ENCODE measurements at regions not wholly inside any gene's neighbourhood (a gene's known extent, or its start where the extent isn't known, plus 50 kb on each side); places are given as distances from the start of the nearest gene placed in this dataset.

GRCh38 chr10:33623669-33624068 lies 289.2 kb upstream of the NRP1 start:
- ATAC-seq: no peak
- Mint-ChIP-seq H3K4me1 (no peaks in the 10 kb centered on the region), H3K36me3 (ENCODE audit: low read depth) (no peaks in the 10 kb centered on the region), H3K27ac (no peak overlapping the region), H3K4me3 (no peak overlapping the region), H3K27me3 (peaks cover 22% of the 10 kb centered on the region)
- no peaks in the 10 kb centered on the region for H3K9me3 ChIP-seq (ENCODE audit: control insufficient read depth, low read length, poor library complexity, severe bottlenecking)
- no peak for DNase-seq

DNA sequence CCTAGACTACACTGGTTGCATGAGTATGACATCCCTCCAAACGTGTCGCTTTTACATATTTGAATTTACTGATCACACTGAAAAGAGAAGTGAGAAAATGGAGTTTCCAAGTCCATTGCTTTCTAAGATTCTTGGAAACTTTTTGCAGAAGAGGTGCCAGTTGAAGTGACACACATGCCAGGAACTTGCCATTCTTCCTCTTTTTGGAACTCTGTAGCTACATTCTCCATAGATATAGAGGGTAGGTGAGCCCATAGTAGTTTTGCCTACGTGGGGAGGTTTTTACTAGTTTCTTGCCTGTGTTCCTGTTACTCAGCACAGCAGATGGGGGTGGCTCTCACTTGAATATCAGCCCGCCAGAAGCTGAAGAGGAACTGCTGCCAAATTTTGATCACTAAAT lies 286.6 kb upstream of the NRP1 start:
- no peaks in the 10 kb centered on the region for H3K9me3 ChIP-seq (ENCODE audit: control insufficient read depth, low read length, poor library complexity, severe bottlenecking)
- no peaks in the 10 kb centered on the region for H3K36me3 Mint-ChIP-seq (ENCODE audit: low read depth)
- H3K27ac Mint-ChIP-seq: no peak overlapping the region
- H3K4me3 Mint-ChIP-seq: no peak overlapping the region
- H3K4me1 Mint-ChIP-seq: no peaks in the 10 kb centered on the region
- ATAC-seq (no peak), DNase-seq (no peak)
- H3K27me3 Mint-ChIP-seq: peaks cover 14% of the 10 kb centered on the region

DNA sequence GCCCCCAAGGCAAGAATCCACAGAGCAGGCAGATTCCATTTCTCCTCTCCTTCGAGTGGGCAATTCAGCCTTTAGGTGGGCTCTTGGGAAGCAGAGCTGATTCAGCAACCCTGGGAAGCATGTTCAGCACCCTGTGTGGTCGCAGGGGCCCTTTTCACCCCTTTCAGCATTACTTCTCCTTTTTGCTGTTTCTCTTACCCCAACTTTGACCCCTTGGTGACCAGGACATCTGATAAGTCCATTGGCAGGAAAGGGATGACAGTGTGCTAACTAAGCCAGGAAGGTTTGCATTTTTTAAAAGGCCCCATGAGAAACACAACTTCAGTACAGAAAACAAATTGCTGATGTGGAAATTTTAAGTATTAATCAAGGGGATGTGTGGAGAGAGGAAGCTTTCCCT lies 283.7 kb upstream of the NRP1 start:
- peaks cover 6% of the 10 kb centered on the region for H3K27me3 Mint-ChIP-seq
- H3K27ac Mint-ChIP-seq: no peak overlapping the region
- ATAC-seq (no peak), DNase-seq (no peak)
- H3K9me3 ChIP-seq (ENCODE audit: control insufficient read depth, low read length, poor library complexity, severe bottlenecking): no peaks in the 10 kb centered on the region
- no peaks in the 10 kb centered on the region for H3K4me1 Mint-ChIP-seq
- H3K4me3 Mint-ChIP-seq: no peak overlapping the region
- H3K36me3 Mint-ChIP-seq (ENCODE audit: low read depth): no peaks in the 10 kb centered on the region

DNA sequence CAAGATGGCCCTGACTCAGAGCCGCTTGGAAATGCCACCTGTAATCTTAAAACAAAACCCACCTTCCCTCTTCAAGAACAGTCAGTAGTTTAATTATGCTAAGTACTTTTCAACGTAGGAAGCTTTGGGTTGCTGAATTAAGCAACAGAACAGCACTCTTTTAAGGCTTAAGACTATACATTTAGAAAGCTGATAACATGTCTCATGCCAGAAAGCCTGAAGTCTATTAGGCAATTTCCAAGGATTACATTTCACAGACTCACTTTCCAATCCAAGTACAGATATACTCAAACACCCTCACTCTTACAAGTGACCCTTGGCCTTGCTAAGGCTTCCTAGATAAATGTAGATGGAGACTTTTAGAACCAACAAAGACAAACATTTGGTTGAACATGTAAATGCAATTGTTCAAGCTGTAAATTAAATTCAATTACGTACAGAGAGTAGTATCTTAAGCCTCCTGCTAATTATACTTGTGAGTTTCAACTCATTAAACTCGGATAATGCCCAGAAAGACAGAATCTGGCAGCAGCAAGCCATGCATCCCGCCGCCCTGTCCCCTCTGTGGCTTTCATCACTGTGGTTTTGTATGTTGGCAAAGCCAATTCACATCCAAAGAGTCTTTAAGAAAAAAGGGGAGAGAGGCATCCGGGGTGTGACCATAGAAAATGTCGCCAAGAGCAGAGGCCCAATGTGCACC lies 283.1 kb upstream of the NRP1 start:
- Mint-ChIP-seq H3K27ac (no peak overlapping the region), H3K27me3 (no peaks in the 10 kb centered on the region), H3K4me3 (no peak overlapping the region), H3K36me3 (ENCODE audit: low read depth) (no peaks in the 10 kb centered on the region), H3K4me1 (no peaks in the 10 kb centered on the region)
- no peaks in the 10 kb centered on the region for H3K9me3 ChIP-seq (ENCODE audit: control insufficient read depth, low read length, poor library complexity, severe bottlenecking)
- DNase-seq (no peak), ATAC-seq (no peak)

GRCh38 chr10:33616956-33617355 lies 282.5 kb upstream of the NRP1 start:
- no peaks in the 10 kb centered on the region for H3K4me1 Mint-ChIP-seq
- ATAC-seq: no peak

GRCh38 chr10:33612551-33612950 lies 278.1 kb upstream of the NRP1 start:
- H3K27ac Mint-ChIP-seq: no peak overlapping the region
- no peaks in the 10 kb centered on the region for H3K36me3 Mint-ChIP-seq (ENCODE audit: low read depth)
- H3K4me1 Mint-ChIP-seq: no peaks in the 10 kb centered on the region
- ATAC-seq (no peak), DNase-seq (no peak)
- peaks cover 12% of the 10 kb centered on the region for H3K9me3 ChIP-seq (ENCODE audit: control insufficient read depth, low read length, poor library complexity, severe bottlenecking)
- no peak overlapping the region for H3K4me3 Mint-ChIP-seq
- no peaks in the 10 kb centered on the region for H3K27me3 Mint-ChIP-seq

More at GRCh38 chr10:33616956-33617355, 282.5 kb upstream of the NRP1 start:
- H3K27ac Mint-ChIP-seq: no peak overlapping the region
- no peaks in the 10 kb centered on the region for H3K36me3 Mint-ChIP-seq (ENCODE audit: low read depth)
- no peak for DNase-seq
- H3K4me3 Mint-ChIP-seq: no peak overlapping the region
- H3K27me3 Mint-ChIP-seq: no peaks in the 10 kb centered on the region
- H3K9me3 ChIP-seq (ENCODE audit: control insufficient read depth, low read length, poor library complexity, severe bottlenecking): peaks cover 4% of the 10 kb centered on the region

- ATAC-seq: no peak
- Mint-ChIP-seq H3K27ac (no peak overlapping the region), H3K4me3 (no peak overlapping the region), H3K4me1 (no peaks in the 10 kb centered on the region), H3K27me3 (no peaks in the 10 kb centered on the region), H3K36me3 (ENCODE audit: low read depth) (no peaks in the 10 kb centered on the region)
- no peak for DNase-seq
- H3K9me3 ChIP-seq (ENCODE audit: control insufficient read depth, low read length, poor library complexity, severe bottlenecking): peaks cover 12% of the 10 kb centered on the region
Measured at GRCh38 chr10:33612116-33612515, 277.6 kb upstream of the NRP1 start.

DNA sequence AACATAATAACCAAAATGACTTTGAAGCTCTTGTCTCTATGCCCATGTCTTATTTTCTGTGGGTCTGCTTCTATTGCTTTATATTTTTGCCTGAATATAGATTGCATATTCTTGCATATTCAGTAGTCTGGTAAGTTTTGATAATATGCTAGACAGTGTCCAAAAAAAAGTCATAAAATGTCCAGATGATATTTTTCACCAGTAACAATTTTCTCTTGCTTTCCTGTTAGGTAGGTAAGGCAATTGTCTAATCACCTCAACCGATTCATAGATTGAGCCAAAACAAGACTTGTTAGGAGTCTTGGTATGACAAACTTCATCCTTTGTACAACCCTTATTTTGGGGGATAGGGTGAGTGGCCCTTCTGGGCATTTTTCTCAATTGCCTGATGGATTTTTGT lies 277.0 kb upstream of the NRP1 start:
- Mint-ChIP-seq H3K4me3 (no peak overlapping the region), H3K36me3 (ENCODE audit: low read depth) (no peaks in the 10 kb centered on the region), H3K4me1 (no peaks in the 10 kb centered on the region), H3K27ac (no peak overlapping the region), H3K27me3 (no peaks in the 10 kb centered on the region)
- ATAC-seq (no peak), DNase-seq (no peak)
- peaks cover 12% of the 10 kb centered on the region for H3K9me3 ChIP-seq (ENCODE audit: control insufficient read depth, low read length, poor library complexity, severe bottlenecking)

- H3K27me3 Mint-ChIP-seq: no peaks in the 10 kb centered on the region
- ATAC-seq (no peak), DNase-seq (no peak)
- H3K36me3 Mint-ChIP-seq (ENCODE audit: low read depth): no peaks in the 10 kb centered on the region
- H3K4me1 Mint-ChIP-seq: no peaks in the 10 kb centered on the region
- no peak overlapping the region for H3K27ac Mint-ChIP-seq
- peaks cover 12% of the 10 kb centered on the region for H3K9me3 ChIP-seq (ENCODE audit: control insufficient read depth, low read length, poor library complexity, severe bottlenecking)
- no peak overlapping the region for H3K4me3 Mint-ChIP-seq
Measured at GRCh38 chr10:33609546-33609945, 275.1 kb upstream of the NRP1 start.

DNA sequence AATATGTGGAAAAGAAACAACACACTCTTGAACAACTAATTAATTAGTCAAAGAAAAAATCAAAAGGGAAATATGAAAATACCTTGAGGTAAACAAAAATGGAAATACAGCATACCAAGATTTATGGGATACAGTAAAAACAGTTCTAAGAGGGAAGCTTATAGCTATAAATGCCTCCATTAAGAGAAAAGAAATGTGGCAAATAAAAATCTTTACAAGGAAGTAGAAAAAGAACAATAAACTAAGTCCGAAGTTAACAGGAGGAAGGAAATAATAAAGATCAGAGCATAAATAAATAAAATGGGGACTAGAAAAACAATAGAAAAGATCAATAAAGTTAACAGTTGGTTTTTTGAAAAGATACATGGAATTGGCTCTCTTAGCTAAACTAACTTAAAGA lies 267.8 kb upstream of the NRP1 start:
- Mint-ChIP-seq H3K36me3 (ENCODE audit: low read depth) (no peaks in the 10 kb centered on the region), H3K27ac (no peak overlapping the region), H3K4me1 (no peaks in the 10 kb centered on the region), H3K27me3 (peaks cover 12% of the 10 kb centered on the region), H3K4me3 (no peak overlapping the region)
- H3K9me3 ChIP-seq (ENCODE audit: control insufficient read depth, low read length, poor library complexity, severe bottlenecking): no peaks in the 10 kb centered on the region
- no peak for ATAC-seq
- DNase-seq: no peak

GRCh38 chr10:33600381-33600780 lies 265.9 kb upstream of the NRP1 start:
- ATAC-seq (no peak), DNase-seq (no peak)
- H3K9me3 ChIP-seq (ENCODE audit: control insufficient read depth, low read length, poor library complexity, severe bottlenecking): no peaks in the 10 kb centered on the region
- peaks cover 21% of the 10 kb centered on the region for H3K27me3 Mint-ChIP-seq
- H3K4me1 Mint-ChIP-seq: no peaks in the 10 kb centered on the region
- no peak overlapping the region for H3K27ac Mint-ChIP-seq
- H3K36me3 Mint-ChIP-seq (ENCODE audit: low read depth): no peaks in the 10 kb centered on the region
- H3K4me3 Mint-ChIP-seq: no peak overlapping the region

DNA sequence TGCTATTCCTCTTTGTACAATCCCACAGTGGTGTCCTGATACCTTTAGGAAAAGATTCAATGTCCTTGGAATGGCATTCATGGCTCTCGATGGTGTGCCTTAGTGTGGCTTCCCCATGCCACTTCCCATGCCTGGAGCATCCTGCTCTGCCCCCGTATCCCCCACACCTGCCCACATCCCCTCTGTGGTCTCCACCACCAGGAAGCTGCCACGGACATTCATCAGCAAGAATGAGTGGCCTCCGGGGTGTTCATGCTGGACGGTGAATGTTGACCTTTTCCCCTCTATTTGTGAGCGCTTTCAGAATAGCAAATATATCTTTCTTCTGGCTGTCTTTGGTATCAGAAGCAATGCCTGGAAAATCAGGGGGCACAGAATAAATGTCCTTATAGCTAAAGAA lies 262.0 kb upstream of the NRP1 start:
- no peak for ATAC-seq
- Mint-ChIP-seq H3K4me3 (no peak overlapping the region), H3K4me1 (no peaks in the 10 kb centered on the region), H3K36me3 (ENCODE audit: low read depth) (no peaks in the 10 kb centered on the region), H3K27me3 (peaks cover 22% of the 10 kb centered on the region), H3K27ac (no peak overlapping the region)
- no peaks in the 10 kb centered on the region for H3K9me3 ChIP-seq (ENCODE audit: control insufficient read depth, low read length, poor library complexity, severe bottlenecking)
- DNase-seq: no peak

- Mint-ChIP-seq H3K27me3 (peaks cover 22% of the 10 kb centered on the region), H3K4me3 (no peak overlapping the region), H3K27ac (no peak overlapping the region), H3K36me3 (ENCODE audit: low read depth) (no peaks in the 10 kb centered on the region), H3K4me1 (no peaks in the 10 kb centered on the region)
- H3K9me3 ChIP-seq (ENCODE audit: control insufficient read depth, low read length, poor library complexity, severe bottlenecking): no peaks in the 10 kb centered on the region
- no peak for DNase-seq
- ATAC-seq: no peak
Measured at GRCh38 chr10:33594475-33594874, 260.0 kb upstream of the NRP1 start.

DNA sequence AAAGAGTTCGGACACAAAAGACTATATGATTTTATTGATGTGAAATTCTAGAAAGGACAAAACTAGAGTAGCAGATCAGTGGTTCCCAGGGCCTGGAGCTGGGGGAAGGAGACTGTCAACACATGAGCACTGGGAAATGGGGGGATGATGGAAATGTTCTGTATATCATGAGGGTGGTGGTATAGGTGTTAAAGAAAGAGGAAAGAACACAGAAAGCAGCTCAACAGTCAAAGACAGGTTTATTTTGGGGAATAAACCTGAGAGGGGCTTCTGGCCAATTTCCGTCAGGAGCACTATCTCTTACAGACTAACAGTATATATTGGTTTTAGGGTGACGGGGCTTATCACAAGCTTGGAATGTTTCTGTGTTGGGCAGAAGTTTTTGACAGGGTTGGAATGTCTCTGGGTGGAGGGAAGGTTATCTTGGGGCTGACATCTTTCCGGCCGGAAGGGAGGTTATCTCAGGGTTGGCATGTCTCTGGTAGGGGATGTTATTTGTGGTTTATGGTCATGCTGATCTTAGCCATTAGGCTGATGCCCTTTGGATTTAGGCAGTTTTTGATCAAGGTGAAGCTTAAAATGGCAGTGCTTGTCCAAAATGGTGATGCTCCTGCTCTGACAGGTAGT lies 254.6 kb upstream of the NRP1 start:
- Mint-ChIP-seq H3K4me1 (no peaks in the 10 kb centered on the region), H3K36me3 (ENCODE audit: low read depth) (no peaks in the 10 kb centered on the region), H3K27ac (no peak overlapping the region), H3K4me3 (no peak overlapping the region), H3K27me3 (peaks cover 21% of the 10 kb centered on the region)
- H3K9me3 ChIP-seq (ENCODE audit: control insufficient read depth, low read length, poor library complexity, severe bottlenecking): no peaks in the 10 kb centered on the region
- no peak for ATAC-seq
- DNase-seq: no peak
